ENCODE measurements at regions not wholly inside any gene's neighbourhood (a gene's known extent, or its start where the extent isn't known, plus 50 kb on each side); places are given as distances from the start of the nearest gene placed in this dataset.

DNA sequence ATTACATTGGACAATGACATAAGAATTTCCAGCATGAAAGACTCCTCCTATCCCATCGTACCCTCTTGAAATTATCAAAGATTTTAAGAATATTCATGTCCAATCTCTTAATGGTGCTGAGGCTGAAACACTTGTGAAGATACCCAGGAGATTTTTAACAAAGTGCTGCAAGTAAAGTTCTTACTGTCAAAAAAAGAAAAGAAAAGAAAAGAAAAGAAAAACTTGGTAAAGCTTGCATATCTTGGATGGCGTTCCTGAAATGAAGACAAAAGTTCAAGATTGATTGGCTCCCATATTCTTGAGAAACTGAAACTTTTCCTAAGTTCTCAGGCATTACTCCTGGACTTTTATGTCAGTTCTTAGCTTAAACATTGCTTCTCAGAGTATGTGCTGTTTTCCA lies 1010.5 kb upstream of the PIK3C3 start:
- TF ChIP-seq, protein P1, sequence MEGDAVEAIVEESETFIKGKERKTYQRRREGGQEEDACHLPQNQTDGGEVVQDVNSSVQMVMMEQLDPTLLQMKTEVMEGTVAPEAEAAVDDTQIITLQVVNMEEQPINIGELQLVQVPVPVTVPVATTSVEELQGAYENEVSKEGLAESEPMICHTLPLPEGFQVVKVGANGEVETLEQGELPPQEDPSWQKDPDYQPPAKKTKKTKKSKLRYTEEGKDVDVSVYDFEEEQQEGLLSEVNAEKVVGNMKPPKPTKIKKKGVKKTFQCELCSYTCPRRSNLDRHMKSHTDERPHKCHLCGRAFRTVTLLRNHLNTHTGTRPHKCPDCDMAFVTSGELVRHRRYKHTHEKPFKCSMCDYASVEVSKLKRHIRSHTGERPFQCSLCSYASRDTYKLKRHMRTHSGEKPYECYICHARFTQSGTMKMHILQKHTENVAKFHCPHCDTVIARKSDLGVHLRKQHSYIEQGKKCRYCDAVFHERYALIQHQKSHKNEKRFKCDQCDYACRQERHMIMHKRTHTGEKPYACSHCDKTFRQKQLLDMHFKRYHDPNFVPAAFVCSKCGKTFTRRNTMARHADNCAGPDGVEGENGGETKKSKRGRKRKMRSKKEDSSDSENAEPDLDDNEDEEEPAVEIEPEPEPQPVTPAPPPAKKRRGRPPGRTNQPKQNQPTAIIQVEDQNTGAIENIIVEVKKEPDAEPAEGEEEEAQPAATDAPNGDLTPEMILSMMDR (conservative IDR thresholded peaks at IDR 0.05): no peak
- H3K27ac ChIP-seq: no peak overlapping the region

DNA sequence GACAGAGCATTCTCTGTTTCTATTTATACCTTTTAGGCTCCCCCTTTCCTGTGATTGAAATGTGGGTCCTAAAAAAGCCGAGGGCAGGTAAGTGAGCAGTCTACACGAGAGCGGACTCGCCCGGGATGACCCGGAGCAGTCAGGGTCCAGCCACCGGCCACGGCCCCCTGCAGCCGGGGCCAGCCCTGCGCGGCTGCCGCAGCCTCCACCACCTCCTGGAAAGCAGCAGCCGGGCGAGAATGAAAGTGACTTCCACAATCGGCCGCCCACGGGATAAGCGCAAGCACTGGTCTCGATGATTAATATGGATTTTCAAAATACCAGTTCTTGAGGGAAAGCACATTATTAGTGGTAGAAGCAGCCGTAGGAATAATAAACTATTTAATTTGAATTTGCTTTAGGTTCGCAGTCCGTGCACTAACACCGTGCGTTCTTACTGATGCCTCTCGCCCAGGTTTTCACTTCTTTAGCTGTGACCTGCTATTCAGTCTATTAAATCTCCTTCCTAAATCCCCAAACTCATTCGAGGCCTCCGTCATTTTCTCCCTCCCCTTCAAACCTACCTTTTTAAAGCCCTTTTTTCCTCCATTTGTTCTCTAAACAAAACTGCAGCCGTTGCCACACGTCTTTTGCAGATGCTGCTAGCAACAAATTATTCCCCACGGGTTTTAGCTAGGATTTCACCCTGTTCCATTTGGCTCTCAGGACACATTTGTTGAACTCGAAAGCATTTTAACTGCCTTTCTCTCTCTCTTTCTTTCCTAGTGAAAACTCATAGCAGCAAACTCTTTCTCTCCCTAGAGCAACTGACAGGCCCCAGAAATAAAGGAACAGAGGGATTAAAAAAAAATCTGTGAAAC lies 1015.1 kb upstream of the PIK3C3 start:
- H3K27ac ChIP-seq: no peak overlapping the region
- TF ChIP-seq, protein P1 (conservative IDR thresholded peaks at IDR 0.05): no peak

DNA sequence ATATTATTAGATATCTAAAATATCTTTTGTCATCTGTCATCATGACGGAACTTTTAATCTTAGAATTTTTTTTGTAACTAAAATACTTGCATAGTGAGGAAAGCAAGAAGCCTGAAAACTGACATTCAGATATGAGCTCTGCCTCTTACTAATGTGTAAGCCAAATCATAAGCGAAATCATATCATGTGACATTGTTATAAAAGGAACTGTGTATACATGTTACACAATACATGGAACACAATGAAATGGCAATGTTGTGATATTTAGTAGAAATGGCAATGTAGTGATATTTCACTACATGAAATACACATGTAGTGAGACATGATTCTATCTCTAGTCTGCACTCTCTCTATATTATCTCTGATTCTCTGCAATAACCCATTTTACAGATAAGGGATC lies 1016.4 kb upstream of the PIK3C3 start:
- H3K27ac ChIP-seq: no peak overlapping the region
- TF ChIP-seq, protein P1 (conservative IDR thresholded peaks at IDR 0.05): no peak

DNA sequence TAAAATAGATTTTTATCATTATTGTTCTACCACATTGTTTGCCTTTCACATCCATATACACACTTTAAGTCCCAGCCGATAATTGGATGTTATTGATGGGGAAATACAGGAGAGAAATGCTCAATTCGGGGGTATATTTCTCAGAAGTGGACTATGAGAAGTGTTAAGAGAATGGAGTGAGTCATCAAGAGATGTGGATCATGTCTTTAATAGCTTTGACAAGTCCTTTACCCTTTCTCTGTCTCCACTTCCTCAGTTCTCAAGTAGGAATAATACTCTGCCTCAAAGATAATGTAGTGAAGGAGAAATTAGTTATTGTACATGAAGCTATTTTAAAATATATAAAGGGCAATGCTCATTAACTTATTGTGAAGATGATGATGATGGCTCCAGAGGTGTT lies 1017.6 kb upstream of the PIK3C3 start:
- H3K27ac ChIP-seq: no peak overlapping the region
- TF ChIP-seq, protein P1 (conservative IDR thresholded peaks at IDR 0.05): no peak

DNA sequence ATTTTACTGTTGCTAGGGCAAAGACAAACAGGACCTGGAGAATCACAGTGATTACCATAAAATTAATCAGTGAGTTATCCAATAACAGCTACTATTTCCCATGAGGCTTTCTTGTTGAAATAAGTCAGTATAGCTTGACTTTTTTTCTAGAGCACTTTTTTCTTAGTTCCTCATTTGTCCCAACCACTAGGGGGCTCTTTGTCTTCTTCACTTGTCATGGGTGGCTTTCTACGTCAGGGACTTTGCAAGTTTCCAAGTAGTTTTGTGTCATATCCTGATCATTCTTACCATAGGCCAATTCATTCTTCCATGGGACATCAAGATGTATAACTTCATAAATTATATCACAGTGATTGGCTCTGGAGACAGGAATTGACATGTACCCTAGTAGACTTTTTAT lies 1019.6 kb upstream of the PIK3C3 start:
- no peak overlapping the region for H3K27ac ChIP-seq
- TF ChIP-seq, protein P1 (conservative IDR thresholded peaks at IDR 0.05): peak; percentile 54

DNA sequence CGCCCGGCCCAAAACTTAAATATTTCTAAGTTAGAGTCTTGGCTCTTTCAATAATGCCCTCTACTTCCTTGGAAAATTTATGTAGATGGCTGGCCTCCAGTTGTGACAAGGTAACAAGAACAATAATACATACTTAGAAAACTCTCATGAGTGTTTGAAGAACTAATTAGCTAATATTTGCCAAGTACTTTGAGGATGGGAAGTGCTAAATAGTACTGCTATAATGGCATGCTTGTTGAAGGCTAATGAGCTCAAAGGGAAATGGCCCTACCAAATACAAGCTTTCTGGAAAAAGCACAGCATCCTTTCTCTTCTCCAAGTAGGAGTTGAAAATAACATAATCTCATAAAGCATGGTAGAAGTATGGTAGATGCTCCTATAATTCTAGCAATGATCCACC lies 1022.2 kb upstream of the PIK3C3 start:
- TF ChIP-seq, protein P1 (conservative IDR thresholded peaks at IDR 0.05): no peak
- no peak overlapping the region for H3K27ac ChIP-seq

DNA sequence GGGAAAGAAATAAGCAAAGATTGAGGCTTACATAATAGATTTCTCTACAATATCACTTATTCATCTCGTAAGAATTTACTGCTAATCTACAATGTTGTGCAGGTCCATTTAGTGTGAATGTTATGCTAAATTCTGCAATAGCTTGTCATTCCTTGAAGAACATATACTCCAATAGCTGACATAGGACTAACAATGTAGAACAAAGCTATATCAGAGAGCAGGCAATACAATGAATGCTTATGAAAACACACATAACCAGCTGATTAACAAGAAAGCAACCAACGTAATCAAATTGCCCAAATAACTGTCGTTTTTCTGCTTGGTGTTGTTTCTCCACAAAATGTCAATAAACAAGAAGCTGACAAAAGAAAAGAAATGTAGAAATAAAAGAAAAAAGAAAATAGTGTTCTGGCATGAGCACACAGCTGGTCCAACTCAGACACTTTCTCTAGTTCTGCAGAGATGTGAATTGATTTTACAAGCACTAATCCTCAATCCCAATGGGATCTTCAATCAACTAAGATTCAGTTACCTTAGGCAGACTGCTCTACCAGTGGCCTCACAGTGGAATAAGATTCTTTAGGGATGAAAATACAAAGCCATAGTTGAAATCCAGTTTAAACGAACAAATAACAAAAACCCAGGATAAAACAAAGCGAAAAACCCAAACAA lies 1024.7 kb upstream of the PIK3C3 start:
- H3K27ac ChIP-seq: no peak overlapping the region
- TF ChIP-seq, protein P1 (conservative IDR thresholded peaks at IDR 0.05): no peak

All from VCaP (cell line).